ENCODE measurements at regions not wholly inside any gene's neighbourhood (a gene's known extent, or its start where the extent isn't known, plus 50 kb on each side); places are given as distances from the start of the nearest gene placed in this dataset.

DNA sequence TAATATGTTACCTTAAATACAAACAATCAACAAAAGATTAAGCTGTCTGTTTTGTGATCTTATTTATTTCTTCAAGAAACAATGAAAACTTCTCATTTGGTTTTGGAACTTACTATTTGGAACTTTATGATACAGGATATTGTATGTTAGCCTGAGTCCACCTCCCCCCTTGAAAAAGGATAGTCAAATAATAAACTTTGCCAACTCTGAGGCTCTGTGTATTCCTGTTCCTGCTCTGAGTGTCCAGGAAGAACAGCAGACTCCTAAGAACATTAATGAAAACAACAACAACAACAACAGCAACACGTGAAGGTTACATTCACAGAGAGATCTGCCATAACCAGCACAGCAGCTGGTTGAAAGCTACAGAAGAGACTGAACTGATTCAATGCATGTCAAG, 108.1 kb upstream of the AADACL2 start:
- CTCF ChIA-PET (ENCODE audit: partially characterized antibody): no interaction called here
- Histone ChIP-seq H3K4me1 (replicated peaks in 1 of 4; ENCODE audit: control insufficient read depth in 3 of 4, insufficient read depth in 4 of 4, low read length in 3 of 4) (no peaks in the 10 kb centered on the region), H3K36me3 (ENCODE audit: control insufficient read depth in 2 of 4, insufficient read depth in 4 of 4, low read length in 3 of 4) (no peaks in the 10 kb centered on the region), H2BK12ac (ENCODE audit: low read depth, low read length) (no peak overlapping the region), H2AK5ac (ENCODE audit: low read depth, low read length) (no peak overlapping the region), H3K27ac (ENCODE audit: low read depth, low read length) (no peak overlapping the region), H3K27me3 (replicated peaks in 1 of 4; ENCODE audit: control insufficient read depth in 3 of 4, extremely low read depth in 1 of 4, insufficient read depth in 3 of 4, low read length in 3 of 4) (no peaks in the 10 kb centered on the region), H3K23ac (ENCODE audit: insufficient read length) (no peak overlapping the region), H2BK15ac (ENCODE audit: low read length) (no peak overlapping the region), H3K23me2 (ENCODE audit: low read depth, low read length) (no peaks in the 10 kb centered on the region; the same call in 1 of the 2 replicates), H3K79me2 (ENCODE audit: control insufficient read depth in 1 of 2, insufficient read depth in 2 of 2, low read length in 2 of 2) (no peaks in the 10 kb centered on the region), H3K4me2 (ENCODE audit: insufficient read depth in 1 of 2, low read depth in 2 of 2, low read length in 2 of 2) (no peak overlapping the region), H3K9me3 (ENCODE audit: insufficient read depth in 2 of 2, low read depth in 1 of 2, low read length in 1 of 2) (no peaks in the 10 kb centered on the region), H3K79me1 (ENCODE audit: low read depth, low read length) (no peaks in the 10 kb centered on the region), H2BK120ac (replicated peaks; ENCODE audit: low read depth, low read length) (no peak overlapping the region), H2BK20ac (ENCODE audit: low read length) (no peak overlapping the region), H4K20me1 (replicated peaks in 1 of 2; ENCODE audit: control insufficient read depth in 1 of 2, insufficient read depth in 2 of 2, low read length in 2 of 2) (no peaks in the 10 kb centered on the region), H2BK5ac (ENCODE audit: low read depth, low read length) (no peak overlapping the region), H3K9ac (replicated peaks in 1 of 4; ENCODE audit: extremely low read depth in 1 of 4, low read depth in 3 of 4, low read length in 3 of 4) (no peak overlapping the region), H4K5ac (ENCODE audit: insufficient read length, low read depth, low read length) (no peak overlapping the region), H3K4me3 (ENCODE audit: extremely low read depth in 1 of 4, insufficient read depth in 2 of 4, low read depth in 3 of 4, low read length in 4 of 4) (no peak overlapping the region), H2AFZ (ENCODE audit: low read length) (no peak overlapping the region), H3K18ac (ENCODE audit: extremely low read depth, low read length) (no peak overlapping the region), H3K4ac (replicated peaks; ENCODE audit: insufficient read length, low read depth, low read length) (no peak overlapping the region), H4K8ac (ENCODE audit: extremely low read depth, insufficient read depth, low read length) (no peak overlapping the region), H4K91ac (replicated peaks; ENCODE audit: insufficient read length, low read length) (no peak overlapping the region), H3K14ac (ENCODE audit: insufficient read length) (no peak overlapping the region), H3K56ac (replicated peaks; ENCODE audit: insufficient read length, low read depth, low read length) (no peak overlapping the region)
- WGBS, 2 experiments (ENCODE audit: extremely low coverage in 1 of 2, insufficient coverage in 1 of 2, insufficient read length in 1 of 2, insufficient replicate concordance in 2 of 2, low coverage in 1 of 2, low lambda C conversion rate in 2 of 2, missing lambda C conversion rate in 1 of 2): 94% methylated on average over 1 of the region's 1 CpG; no CpG with 5 or more reads in 1 of the 2 experiments
- no peak for FAIRE-seq
- POLR2A ChIA-PET (ENCODE audit: partially characterized antibody): no interaction called here
- DNase-seq (ENCODE audit: low read depth in 1 of 2, low spot score in 2 of 2): no peak
- TF ChIP-seq BRCA1 (IDR thresholded peaks at IDR 0.05; ENCODE audit: low read depth, low read length) (no peak), RAD21 (IDR thresholded peaks at IDR 0.05 in 1 of 2, conservative IDR thresholded peaks at IDR 0.05 in 1 of 2; ENCODE audit: low read depth in 2 of 2, low read length in 2 of 2) (no peak), CREB1 (IDR thresholded peaks at IDR 0.05) (no peak), CHD2 (IDR thresholded peaks at IDR 0.05; ENCODE audit: low read length) (no peak), SIRT6 (IDR thresholded peaks at IDR 0.05; ENCODE audit: low read length) (no peak), EZH2 (IDR thresholded peaks at IDR 0.05; ENCODE audit: low read depth, low read length, severe bottlenecking) (no peak), SRF (IDR thresholded peaks at IDR 0.05; ENCODE audit: low read depth, low read length) (no peak), GTF2F1 (IDR thresholded peaks at IDR 0.05; ENCODE audit: borderline replicate concordance, low read depth, low read length) (no peak), TAF7 (optimal IDR thresholded peaks at IDR 0.05; ENCODE audit: borderline replicate concordance, low read depth, low read length) (no peak), RNF2 (IDR thresholded peaks at IDR 0.05; ENCODE audit: borderline replicate concordance, low read depth, low read length, missing control alignments, poor library complexity, severe bottlenecking) (no peak), SUZ12 (IDR thresholded peaks at IDR 0.05; ENCODE audit: low read length) (no peak), SIX5 (IDR thresholded peaks at IDR 0.05; ENCODE audit: low read depth, low read length) (no peak)
- TF ChIP-seq, protein P1, sequence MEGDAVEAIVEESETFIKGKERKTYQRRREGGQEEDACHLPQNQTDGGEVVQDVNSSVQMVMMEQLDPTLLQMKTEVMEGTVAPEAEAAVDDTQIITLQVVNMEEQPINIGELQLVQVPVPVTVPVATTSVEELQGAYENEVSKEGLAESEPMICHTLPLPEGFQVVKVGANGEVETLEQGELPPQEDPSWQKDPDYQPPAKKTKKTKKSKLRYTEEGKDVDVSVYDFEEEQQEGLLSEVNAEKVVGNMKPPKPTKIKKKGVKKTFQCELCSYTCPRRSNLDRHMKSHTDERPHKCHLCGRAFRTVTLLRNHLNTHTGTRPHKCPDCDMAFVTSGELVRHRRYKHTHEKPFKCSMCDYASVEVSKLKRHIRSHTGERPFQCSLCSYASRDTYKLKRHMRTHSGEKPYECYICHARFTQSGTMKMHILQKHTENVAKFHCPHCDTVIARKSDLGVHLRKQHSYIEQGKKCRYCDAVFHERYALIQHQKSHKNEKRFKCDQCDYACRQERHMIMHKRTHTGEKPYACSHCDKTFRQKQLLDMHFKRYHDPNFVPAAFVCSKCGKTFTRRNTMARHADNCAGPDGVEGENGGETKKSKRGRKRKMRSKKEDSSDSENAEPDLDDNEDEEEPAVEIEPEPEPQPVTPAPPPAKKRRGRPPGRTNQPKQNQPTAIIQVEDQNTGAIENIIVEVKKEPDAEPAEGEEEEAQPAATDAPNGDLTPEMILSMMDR (IDR thresholded peaks at IDR 0.05; ENCODE audit: control extremely low read depth in 1 of 3, insufficient read depth in 1 of 3, low read depth in 1 of 3, low read length in 3 of 3): no peak
